ENCODE measurements at regions not wholly inside any gene's neighbourhood (a gene's known extent, or its start where the extent isn't known, plus 50 kb on each side); places are given as distances from the start of the nearest gene placed in this dataset.
A peak's percentile ranks its signal among the peaks of the same experiment; 100 is the strongest.

- TF ChIP-seq TCF12 (IDR thresholded peaks at IDR 0.05; ENCODE audit: low read depth) (no peak), MAX (IDR thresholded peaks at IDR 0.05) (no peak), TAF1 (IDR thresholded peaks at IDR 0.05; ENCODE audit: low read depth) (no peak)
These were observed 70.4 kb downstream of the SDR9C7 start for GRCh38 chr12:56863789-56864188.

- TF ChIP-seq TCF12 (IDR thresholded peaks at IDR 0.05; ENCODE audit: low read depth) (no peak), CEBPB (IDR thresholded peaks at IDR 0.05) (no peak), MAX (IDR thresholded peaks at IDR 0.05) (no peak), RAD21 (IDR thresholded peaks at IDR 0.05; ENCODE audit: low read depth) (no peak), ZBTB7A (IDR thresholded peaks at IDR 0.05; ENCODE audit: low read depth) (no peak), YY1 (IDR thresholded peaks at IDR 0.05; ENCODE audit: low read depth) (no peak), CREB1 (IDR thresholded peaks at IDR 0.05; ENCODE audit: low read depth) (no peak), USF1 (IDR thresholded peaks at IDR 0.05) (no peak), REST (IDR thresholded peaks at IDR 0.05; ENCODE audit: low read depth) (no peak), TAF1 (IDR thresholded peaks at IDR 0.05; ENCODE audit: low read depth) (no peak), EGR1 (IDR thresholded peaks at IDR 0.05) (no peak), NFIC (IDR thresholded peaks at IDR 0.05) (no peak)
These were observed 71.9 kb downstream of the SDR9C7 start for GRCh38 chr12:56862264-56862663.

DNA sequence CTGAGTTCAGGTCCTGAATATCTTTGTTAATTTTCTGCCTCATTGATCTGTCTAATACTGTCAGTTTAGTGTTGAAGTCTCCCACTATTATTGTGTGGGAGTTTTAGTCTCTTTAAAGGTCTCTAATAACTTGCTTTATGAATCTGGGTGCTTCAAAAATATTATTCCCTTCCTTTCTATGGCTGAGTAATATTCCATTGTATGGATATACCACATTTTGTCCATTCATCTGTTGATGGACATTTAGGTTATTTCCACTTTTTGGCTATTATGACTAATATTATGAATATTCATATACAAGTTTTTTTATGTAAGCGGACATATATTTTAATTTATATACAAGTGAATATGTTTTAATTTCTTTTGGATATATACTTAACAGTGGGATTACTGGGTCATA is 82.7 kb downstream of the SDR9C7 start:
- no peak for TF ChIP-seq EGR1 (IDR thresholded peaks at IDR 0.05)
- no peak for TF ChIP-seq ZBTB7A (IDR thresholded peaks at IDR 0.05; ENCODE audit: low read depth)
- no peak for TF ChIP-seq REST (IDR thresholded peaks at IDR 0.05; ENCODE audit: low read depth)
- no peak for TF ChIP-seq YY1 (IDR thresholded peaks at IDR 0.05; ENCODE audit: low read depth)
- TF ChIP-seq MAX (IDR thresholded peaks at IDR 0.05): no peak
- TF ChIP-seq RAD21 (IDR thresholded peaks at IDR 0.05; ENCODE audit: low read depth): no peak
- no peak for TF ChIP-seq NFIC (IDR thresholded peaks at IDR 0.05)
- no peak for TF ChIP-seq CREB1 (IDR thresholded peaks at IDR 0.05; ENCODE audit: low read depth)

GRCh38 chr12:56840922-56841321 is 77.8 kb downstream of the HSD17B6 start:
- TF ChIP-seq CREB1 (IDR thresholded peaks at IDR 0.05; ENCODE audit: low read depth) (no peak), NFIC (IDR thresholded peaks at IDR 0.05) (no peak), CEBPB (IDR thresholded peaks at IDR 0.05) (no peak), ZBTB7A (IDR thresholded peaks at IDR 0.05; ENCODE audit: low read depth) (no peak), TCF12 (IDR thresholded peaks at IDR 0.05; ENCODE audit: low read depth) (no peak), MAX (IDR thresholded peaks at IDR 0.05) (no peak), YY1 (IDR thresholded peaks at IDR 0.05; ENCODE audit: low read depth) (no peak), TAF1 (IDR thresholded peaks at IDR 0.05; ENCODE audit: low read depth) (no peak), TEAD4 (IDR thresholded peaks at IDR 0.05) (no peak), EGR1 (IDR thresholded peaks at IDR 0.05) (no peak), FOXM1 (IDR thresholded peaks at IDR 0.05; ENCODE audit: borderline replicate concordance, low read depth) (no peak), EP300 (IDR thresholded peaks at IDR 0.05; ENCODE audit: borderline replicate concordance) (no peak), USF1 (IDR thresholded peaks at IDR 0.05) (no peak)

- TF ChIP-seq FOXM1 (IDR thresholded peaks at IDR 0.05; ENCODE audit: borderline replicate concordance, low read depth) (no peak), NFIC (IDR thresholded peaks at IDR 0.05) (0 out of 2 replicates have a peak, but pooled peaks have one; percentile 10), RAD21 (IDR thresholded peaks at IDR 0.05; ENCODE audit: low read depth) (peak; percentile 89), TAF1 (IDR thresholded peaks at IDR 0.05; ENCODE audit: low read depth) (no peak)
These were observed 76.8 kb downstream of the HSD17B6 start for GRCh38 chr12:56839915-56840325.

- no peak for TF ChIP-seq TCF12 (IDR thresholded peaks at IDR 0.05; ENCODE audit: low read depth)
- no peak for TF ChIP-seq REST (IDR thresholded peaks at IDR 0.05; ENCODE audit: low read depth)
- TF ChIP-seq MAX (IDR thresholded peaks at IDR 0.05): no peak
- TF ChIP-seq RAD21 (IDR thresholded peaks at IDR 0.05; ENCODE audit: low read depth): no peak
- TF ChIP-seq TEAD4 (IDR thresholded peaks at IDR 0.05): no peak
- TF ChIP-seq ZBTB7A (IDR thresholded peaks at IDR 0.05; ENCODE audit: low read depth): no peak
- no peak for TF ChIP-seq CEBPB (IDR thresholded peaks at IDR 0.05)
- TF ChIP-seq EGR1 (IDR thresholded peaks at IDR 0.05): no peak
- no peak for TF ChIP-seq EP300 (IDR thresholded peaks at IDR 0.05; ENCODE audit: borderline replicate concordance)
- TF ChIP-seq FOXM1 (IDR thresholded peaks at IDR 0.05; ENCODE audit: borderline replicate concordance, low read depth): no peak
- TF ChIP-seq NFIC (IDR thresholded peaks at IDR 0.05): no peak
- no peak for TF ChIP-seq CREB1 (IDR thresholded peaks at IDR 0.05; ENCODE audit: low read depth)
- no peak for TF ChIP-seq YY1 (IDR thresholded peaks at IDR 0.05; ENCODE audit: low read depth)
- TF ChIP-seq TAF1 (IDR thresholded peaks at IDR 0.05; ENCODE audit: low read depth): no peak
- no peak for TF ChIP-seq USF1 (IDR thresholded peaks at IDR 0.05)
These were observed 76.3 kb downstream of the HSD17B6 start for GRCh38 chr12:56839489-56839848.

All from Ishikawa (cell line).